NCI-H748 (cell line): ENCODE measurements at regions not wholly inside any gene's neighbourhood (a gene's known extent, or its start where the extent isn't known, plus 50 kb on each side); places are given as distances from the start of the nearest gene placed in this dataset.

ENCODE experiments used
- DNase-seq: peaks from one replicate; lab custom pipeline; 2025; ENCODE audit not compliant: unreplicated experiment; lab: John Stamatoyannopoulos, UW

GRCh38 chr2:128399690-128400291, 81.1 kb upstream of the HS6ST1 start:
- no peak for DNase-seq

GRCh38 chr2:128401680-128402079, 83.0 kb upstream of the HS6ST1 start:
- no peak for DNase-seq

GRCh38 chr2:128402911-128403670, 84.4 kb upstream of the HS6ST1 start:
- no peak for DNase-seq

GRCh38 chr2:128403814-128404708, 85.4 kb upstream of the HS6ST1 start:
- no peak for DNase-seq

GRCh38 chr2:128404709-128405466, 86.2 kb upstream of the HS6ST1 start:
- no peak for DNase-seq

- DNase-seq, result no peak
Observed at GRCh38 chr2:128405467-128405900, 86.8 kb upstream of the HS6ST1 start.

- no peak for DNase-seq
Observed at GRCh38 chr2:128405981-128406613, 87.4 kb upstream of the HS6ST1 start.

- DNase-seq, result no peak
Observed at GRCh38 chr2:128406736-128407554, 88.3 kb upstream of the HS6ST1 start.

GRCh38 chr2:128408349-128409305, 90.0 kb upstream of the HS6ST1 start:
- no peak for DNase-seq

GRCh38 chr2:128409326-128410034, 90.8 kb upstream of the HS6ST1 start:
- no peak for DNase-seq

GRCh38 chr2:128410035-128410757, 91.5 kb upstream of the HS6ST1 start:
- DNase-seq, result no peak

GRCh38 chr2:128410758-128411215, 92.1 kb upstream of the HS6ST1 start:
- DNase-seq, result no peak

GRCh38 chr2:128411431-128411830, 92.8 kb upstream of the HS6ST1 start:
- DNase-seq, result no peak

GRCh38 chr2:128412181-128412871, 93.7 kb upstream of the HS6ST1 start:
- no peak for DNase-seq

- DNase-seq, result no peak
Observed at GRCh38 chr2:128413014-128413717, 94.5 kb upstream of the HS6ST1 start.
